ENCODE measurements at regions not wholly inside any gene's neighbourhood (a gene's known extent, or its start where the extent isn't known, plus 50 kb on each side); places are given as distances from the start of the nearest gene placed in this dataset.
"Not testable (repeated sequence)": the region's sequence is repeated elsewhere in the genome, so short reads cannot be mapped to it uniquely, and the experiment has no call there.

DNA sequence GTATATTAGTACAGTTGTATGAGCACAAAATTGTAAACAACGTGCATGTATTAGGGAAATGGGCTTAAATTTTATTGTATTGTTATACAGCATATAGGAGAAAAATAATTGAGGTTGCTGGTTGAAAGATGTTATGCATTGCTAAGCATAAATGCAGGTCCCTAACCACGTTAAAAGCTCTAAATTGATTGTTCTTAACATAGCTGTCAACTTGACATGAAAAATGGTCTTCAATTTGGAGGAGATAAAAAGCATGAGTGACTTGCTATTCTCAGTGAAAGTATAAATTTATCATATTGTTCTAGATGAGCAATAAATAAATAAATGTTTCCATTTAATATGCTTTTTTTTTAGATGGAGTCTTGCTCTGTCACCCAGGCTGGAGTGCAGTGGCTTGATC, 506.6 kb upstream of the ATXN7L3B start:
- no peaks in the 10 kb centered on the region for H3K4me1 ChIP-seq (ENCODE audit: insufficient read depth, low read length, poor library complexity, severe bottlenecking)
- no peak for TF ChIP-seq EZH2phosphoT487 (IDR thresholded peaks at IDR 0.05; ENCODE audit: borderline replicate concordance)
- TF ChIP-seq, protein P1, sequence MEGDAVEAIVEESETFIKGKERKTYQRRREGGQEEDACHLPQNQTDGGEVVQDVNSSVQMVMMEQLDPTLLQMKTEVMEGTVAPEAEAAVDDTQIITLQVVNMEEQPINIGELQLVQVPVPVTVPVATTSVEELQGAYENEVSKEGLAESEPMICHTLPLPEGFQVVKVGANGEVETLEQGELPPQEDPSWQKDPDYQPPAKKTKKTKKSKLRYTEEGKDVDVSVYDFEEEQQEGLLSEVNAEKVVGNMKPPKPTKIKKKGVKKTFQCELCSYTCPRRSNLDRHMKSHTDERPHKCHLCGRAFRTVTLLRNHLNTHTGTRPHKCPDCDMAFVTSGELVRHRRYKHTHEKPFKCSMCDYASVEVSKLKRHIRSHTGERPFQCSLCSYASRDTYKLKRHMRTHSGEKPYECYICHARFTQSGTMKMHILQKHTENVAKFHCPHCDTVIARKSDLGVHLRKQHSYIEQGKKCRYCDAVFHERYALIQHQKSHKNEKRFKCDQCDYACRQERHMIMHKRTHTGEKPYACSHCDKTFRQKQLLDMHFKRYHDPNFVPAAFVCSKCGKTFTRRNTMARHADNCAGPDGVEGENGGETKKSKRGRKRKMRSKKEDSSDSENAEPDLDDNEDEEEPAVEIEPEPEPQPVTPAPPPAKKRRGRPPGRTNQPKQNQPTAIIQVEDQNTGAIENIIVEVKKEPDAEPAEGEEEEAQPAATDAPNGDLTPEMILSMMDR (conservative IDR thresholded peaks at IDR 0.05; ENCODE audit: low read length), result no peak
- H3K36me3 ChIP-seq (ENCODE audit: insufficient read depth, low read length), result no peaks in the 10 kb centered on the region
- no peak overlapping the region for H3K9ac ChIP-seq (ENCODE audit: low read depth, low read length, poor library complexity, severe bottlenecking)
- H3K9me2 ChIP-seq (replicated peaks; ENCODE audit: low read depth, low read length), result no peaks in the 10 kb centered on the region
- no peaks in the 10 kb centered on the region for H3K27me3 ChIP-seq (ENCODE audit: insufficient read depth, low read length, poor library complexity, severe bottlenecking)
- H3K4me2 ChIP-seq (ENCODE audit: low read depth, low read length, poor library complexity, severe bottlenecking), result no peak overlapping the region
- no peaks in the 10 kb centered on the region for H3K79me2 ChIP-seq (ENCODE audit: insufficient read depth, low read length)
- H4K20me1 ChIP-seq (ENCODE audit: insufficient read depth, low read length, poor library complexity, severe bottlenecking), result no peaks in the 10 kb centered on the region
- no peaks in the 10 kb centered on the region for H3F3A ChIP-seq (ENCODE audit: low read depth)
- no peaks in the 10 kb centered on the region; the same call in 1 of the 2 replicates for H3K9me3 ChIP-seq (ENCODE audit: insufficient read depth, low read depth, low read length)
- no peak overlapping the region for H3K4me3 ChIP-seq (ENCODE audit: low read length, poor library complexity, severe bottlenecking)
- H2AFZ ChIP-seq (ENCODE audit: low read length), result no peak overlapping the region

DNA sequence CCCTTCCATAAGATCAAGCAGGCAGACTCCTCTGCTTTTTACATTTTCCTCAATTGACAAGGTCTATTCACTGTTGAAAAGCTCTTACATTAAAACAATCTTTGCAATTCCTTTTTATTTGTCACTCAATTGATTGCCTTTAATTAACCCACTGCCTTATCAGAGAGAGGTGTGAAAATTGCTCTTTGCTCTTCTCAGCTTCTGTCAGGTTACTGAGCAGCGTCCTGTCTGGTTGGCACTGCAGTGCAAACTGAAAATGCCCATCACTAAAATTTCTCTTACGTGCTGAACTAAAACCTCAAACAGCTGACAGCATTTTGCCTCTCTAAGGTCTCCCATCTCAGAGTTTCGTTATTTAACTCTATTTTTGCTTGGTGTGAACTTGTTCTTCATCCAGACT, 504.1 kb upstream of the ATXN7L3B start:
- Histone ChIP-seq H3K9ac (ENCODE audit: low read depth, low read length, poor library complexity, severe bottlenecking) (no peak overlapping the region), H3K9me3 (ENCODE audit: insufficient read depth, low read depth, low read length) (no peaks in the 10 kb centered on the region; the same call in 1 of the 2 replicates), H3K36me3 (ENCODE audit: insufficient read depth, low read length) (no peaks in the 10 kb centered on the region), H3K4me2 (ENCODE audit: low read depth, low read length, poor library complexity, severe bottlenecking) (no peak overlapping the region), H4K20me1 (ENCODE audit: insufficient read depth, low read length, poor library complexity, severe bottlenecking) (no peaks in the 10 kb centered on the region), H3F3A (ENCODE audit: low read depth) (no peaks in the 10 kb centered on the region), H2AFZ (ENCODE audit: low read length) (no peak overlapping the region), H3K27me3 (ENCODE audit: insufficient read depth, low read length, poor library complexity, severe bottlenecking) (no peaks in the 10 kb centered on the region), H3K9me2 (replicated peaks; ENCODE audit: low read depth, low read length) (no peaks in the 10 kb centered on the region), H3K79me2 (ENCODE audit: insufficient read depth, low read length) (no peaks in the 10 kb centered on the region), H3K4me1 (ENCODE audit: insufficient read depth, low read length, poor library complexity, severe bottlenecking) (no peaks in the 10 kb centered on the region), H3K4me3 (ENCODE audit: low read length, poor library complexity, severe bottlenecking) (no peak overlapping the region)
- TF ChIP-seq EZH2phosphoT487 (IDR thresholded peaks at IDR 0.05; ENCODE audit: borderline replicate concordance), result no peak
- TF ChIP-seq, protein P1 (conservative IDR thresholded peaks at IDR 0.05; ENCODE audit: low read length), result no peak

DNA sequence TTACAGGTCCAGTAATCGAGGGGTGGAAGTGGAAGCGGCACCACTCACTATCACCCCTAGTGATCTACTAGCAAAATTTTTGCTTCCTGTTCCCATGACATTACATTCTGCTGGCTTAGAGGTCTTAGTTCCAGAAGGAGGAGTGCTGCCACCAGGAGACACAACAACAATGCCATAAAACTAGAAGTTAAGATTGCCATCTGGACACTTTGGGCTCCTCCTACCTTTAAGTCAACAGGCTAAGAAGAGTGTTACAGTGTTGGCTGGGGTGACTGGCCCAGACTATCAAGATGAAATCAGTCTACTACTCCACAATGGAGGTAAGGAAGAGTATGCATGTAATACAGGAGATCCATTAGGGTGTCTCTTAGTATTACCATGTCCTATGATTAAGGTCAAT, 498.5 kb upstream of the ATXN7L3B start:
- H3K9me3 ChIP-seq (ENCODE audit: insufficient read depth, low read depth, low read length); H3K4me1 ChIP-seq (ENCODE audit: insufficient read depth, low read length, poor library complexity, severe bottlenecking); H4K20me1 ChIP-seq (ENCODE audit: insufficient read depth, low read length, poor library complexity, severe bottlenecking); H2AFZ ChIP-seq (ENCODE audit: low read length); H3K27me3 ChIP-seq (ENCODE audit: insufficient read depth, low read length, poor library complexity, severe bottlenecking); H3K36me3 ChIP-seq (ENCODE audit: insufficient read depth, low read length); H3F3A ChIP-seq (ENCODE audit: low read depth); H3K9ac ChIP-seq (ENCODE audit: low read depth, low read length, poor library complexity, severe bottlenecking); H3K79me2 ChIP-seq (ENCODE audit: insufficient read depth, low read length); H3K9me2 ChIP-seq (replicated peaks; ENCODE audit: low read depth, low read length); H3K4me2 ChIP-seq (ENCODE audit: low read depth, low read length, poor library complexity, severe bottlenecking); H3K4me3 ChIP-seq (ENCODE audit: low read length, poor library complexity, severe bottlenecking): not testable (repeated sequence)

DNA sequence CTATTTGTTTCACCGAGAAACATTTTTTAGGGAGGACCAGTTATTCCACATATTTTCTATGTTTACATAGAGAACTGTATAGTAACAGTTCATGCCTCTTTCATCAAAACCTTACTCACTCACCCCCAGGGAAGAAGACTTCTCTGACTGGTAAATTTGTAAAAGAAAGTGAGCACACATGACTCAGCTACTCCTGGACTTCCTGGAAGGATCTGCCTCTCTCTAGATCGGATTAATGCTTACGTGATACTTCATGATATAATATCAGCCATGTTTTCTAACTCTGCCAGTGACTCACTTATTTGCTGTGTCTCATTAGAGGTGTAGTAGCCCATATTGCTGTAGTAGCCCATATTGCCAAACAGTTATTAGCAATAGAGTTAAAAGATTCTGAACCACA, 494.3 kb upstream of the ATXN7L3B start:
- Histone ChIP-seq H2AFZ (ENCODE audit: low read length) (no peak overlapping the region), H3K9me2 (replicated peaks; ENCODE audit: low read depth, low read length) (no peaks in the 10 kb centered on the region), H4K20me1 (ENCODE audit: insufficient read depth, low read length, poor library complexity, severe bottlenecking) (no peaks in the 10 kb centered on the region), H3K9me3 (ENCODE audit: insufficient read depth, low read depth, low read length) (no peaks in the 10 kb centered on the region), H3K4me3 (ENCODE audit: low read length, poor library complexity, severe bottlenecking) (no peak overlapping the region), H3K79me2 (ENCODE audit: insufficient read depth, low read length) (no peaks in the 10 kb centered on the region), H3K27me3 (ENCODE audit: insufficient read depth, low read length, poor library complexity, severe bottlenecking) (no peaks in the 10 kb centered on the region), H3K4me2 (ENCODE audit: low read depth, low read length, poor library complexity, severe bottlenecking) (no peak overlapping the region), H3F3A (ENCODE audit: low read depth) (no peaks in the 10 kb centered on the region), H3K36me3 (ENCODE audit: insufficient read depth, low read length) (no peaks in the 10 kb centered on the region), H3K9ac (ENCODE audit: low read depth, low read length, poor library complexity, severe bottlenecking) (no peak overlapping the region), H3K4me1 (ENCODE audit: insufficient read depth, low read length, poor library complexity, severe bottlenecking) (no peaks in the 10 kb centered on the region)
- TF ChIP-seq, protein P1 (conservative IDR thresholded peaks at IDR 0.05; ENCODE audit: low read length), result no peak
- no peak for TF ChIP-seq EZH2phosphoT487 (IDR thresholded peaks at IDR 0.05; ENCODE audit: borderline replicate concordance)

Data from Loucy (cell line).